HG03095 (cell line): ENCODE measurements at regions not wholly inside any gene's neighbourhood (a gene's known extent, or its start where the extent isn't known, plus 50 kb on each side); places are given as distances from the start of the nearest gene placed in this dataset.

ENCODE experiments used
- ATAC-seq: cut with Tn5 transposase; IDR thresholded peaks from one replicate; pipeline ENCODE4 v1.9.1; 2021; ENCODE audit warnings: moderate library complexity; ENCODE audit not compliant: unreplicated experiment

DNA sequence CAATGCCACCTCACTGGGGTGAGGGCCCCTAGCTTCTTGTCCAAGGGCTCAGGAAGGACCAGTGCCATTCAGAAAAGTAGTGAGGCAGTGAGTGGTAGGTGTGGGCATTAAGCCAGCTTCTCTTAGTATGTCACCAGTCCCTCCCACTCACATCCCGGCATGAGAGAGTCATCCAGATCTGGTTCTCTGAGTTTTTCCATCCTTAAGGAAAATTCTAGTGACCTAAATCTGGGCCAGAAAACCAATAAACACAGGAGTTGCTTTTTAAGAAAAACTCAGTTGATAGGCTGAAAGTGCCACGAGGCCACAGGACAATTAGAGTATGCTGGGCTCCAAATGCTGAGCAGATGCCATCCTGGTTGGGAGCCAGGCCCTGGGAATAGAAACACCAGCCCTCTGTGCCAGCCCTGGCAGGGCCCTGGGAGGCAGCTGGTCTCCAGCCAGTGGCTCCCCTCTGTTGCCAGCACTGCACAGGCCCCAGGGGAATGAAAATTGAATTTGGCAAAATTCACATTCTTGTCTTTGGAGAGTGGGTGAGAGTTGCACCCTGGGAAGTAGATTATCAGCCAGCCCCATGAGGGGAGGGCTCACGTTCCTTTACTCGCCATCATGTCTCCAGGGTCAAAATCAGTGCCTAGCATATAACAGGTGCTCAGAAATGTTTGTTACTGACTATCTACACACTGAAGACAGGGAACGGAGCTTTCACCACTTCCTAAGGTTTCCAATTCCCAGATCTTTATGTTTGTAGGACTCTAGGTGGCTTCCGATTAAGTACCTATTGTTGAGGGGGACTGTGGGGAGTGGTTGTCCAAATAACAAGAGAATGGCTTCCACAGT lies 52.8 kb downstream of the FAM43A start:
- ATAC-seq = no peak

DNA sequence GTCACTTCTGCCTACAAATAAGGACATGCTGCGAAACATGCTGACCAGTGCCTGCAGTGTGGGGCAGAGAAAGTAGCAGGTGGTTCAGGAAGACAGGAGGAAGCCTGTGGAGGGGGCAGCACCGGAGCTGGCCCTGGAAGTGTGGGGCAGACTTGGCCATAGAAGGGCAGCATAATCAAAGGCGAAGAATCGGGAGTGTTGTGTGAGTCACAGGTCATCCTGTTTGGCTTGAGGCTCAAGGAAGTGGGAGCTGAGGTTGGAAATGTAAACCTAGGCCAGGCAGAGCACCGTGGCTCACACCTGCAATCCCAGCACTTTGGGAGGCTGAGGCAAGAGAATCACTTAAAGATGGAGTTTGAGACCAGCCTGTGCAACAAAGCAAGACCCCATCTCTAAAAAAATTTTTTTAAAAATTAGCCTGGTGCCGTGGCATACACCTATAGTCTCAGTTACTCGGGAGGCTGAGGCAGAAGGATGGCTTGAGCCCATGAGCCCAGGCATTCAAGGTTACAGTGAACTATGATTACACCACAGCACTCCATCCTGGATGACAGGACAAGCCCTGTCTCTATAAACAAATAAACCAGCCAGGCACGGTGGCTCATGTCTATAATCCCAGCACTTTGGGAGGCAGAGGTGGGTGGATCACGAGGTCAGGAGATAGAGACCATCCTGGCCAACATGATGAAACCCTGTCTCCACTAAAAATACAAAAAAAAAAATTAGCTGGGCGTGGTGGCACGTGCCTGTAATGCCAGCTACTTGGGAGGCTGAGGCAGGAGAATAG lies 54.0 kb downstream of the FAM43A start:
- no peak for ATAC-seq

- ATAC-seq = no peak
Measured at GRCh38 chr3:194740859-194741491, 55.3 kb downstream of the FAM43A start.

- ATAC-seq = no peak
Measured at GRCh38 chr3:194741916-194742315, 56.2 kb downstream of the FAM43A start.

DNA sequence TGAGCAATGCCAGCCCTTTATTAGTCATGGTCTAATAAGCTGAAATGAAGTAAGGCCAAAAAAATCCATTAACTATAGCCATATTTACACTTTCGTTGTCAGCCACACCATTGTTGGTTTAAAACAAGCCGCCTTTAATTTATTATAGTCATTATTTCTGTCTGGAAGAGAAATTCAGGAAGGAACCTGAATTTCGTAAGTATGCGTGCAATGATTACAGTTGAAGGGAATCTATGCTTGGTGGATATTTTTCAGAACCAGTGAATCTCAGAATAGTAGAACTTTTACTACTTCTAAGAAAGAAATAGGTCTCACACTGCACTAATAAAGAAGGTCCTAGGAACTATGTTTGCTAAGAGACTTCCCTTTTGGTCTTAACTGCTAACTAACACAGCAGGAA lies 59.1 kb downstream of the FAM43A start:
- no peak for ATAC-seq

DNA sequence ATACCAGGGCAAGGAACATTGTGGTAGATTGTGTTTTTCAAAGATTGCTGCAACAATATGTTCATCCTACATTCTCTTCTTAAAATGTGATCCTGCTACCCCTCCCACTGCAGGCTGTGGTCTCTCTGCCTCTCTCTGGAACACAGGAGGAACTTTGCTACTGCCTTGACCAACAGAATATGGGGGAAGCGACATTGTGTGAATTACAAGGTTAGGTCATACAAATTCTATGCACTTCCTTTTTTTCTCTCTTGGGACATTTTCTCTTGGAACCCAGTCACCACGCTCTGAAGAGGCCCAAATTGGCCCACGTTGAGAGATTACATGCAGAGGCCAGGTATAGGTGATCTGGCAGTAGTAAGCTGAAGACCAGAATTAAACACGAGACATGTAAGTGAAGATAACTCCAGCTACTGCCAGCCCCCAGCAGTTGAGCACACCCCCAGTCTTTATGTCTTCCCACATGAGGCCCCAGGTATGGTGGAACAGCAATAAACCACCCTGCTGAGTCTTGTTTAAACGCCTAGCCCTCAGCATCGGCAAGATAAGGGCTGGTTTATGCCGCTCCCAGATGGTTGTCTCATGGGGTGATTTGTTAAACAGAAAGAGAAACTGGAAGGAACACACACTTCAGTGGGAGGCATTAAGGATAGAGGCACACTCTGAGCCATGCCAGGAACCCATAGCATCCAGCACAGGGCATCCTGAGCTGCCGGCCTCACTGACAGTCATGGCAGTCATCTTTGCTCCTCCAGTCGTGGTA lies 59.9 kb downstream of the FAM43A start:
- ATAC-seq = no peak

DNA sequence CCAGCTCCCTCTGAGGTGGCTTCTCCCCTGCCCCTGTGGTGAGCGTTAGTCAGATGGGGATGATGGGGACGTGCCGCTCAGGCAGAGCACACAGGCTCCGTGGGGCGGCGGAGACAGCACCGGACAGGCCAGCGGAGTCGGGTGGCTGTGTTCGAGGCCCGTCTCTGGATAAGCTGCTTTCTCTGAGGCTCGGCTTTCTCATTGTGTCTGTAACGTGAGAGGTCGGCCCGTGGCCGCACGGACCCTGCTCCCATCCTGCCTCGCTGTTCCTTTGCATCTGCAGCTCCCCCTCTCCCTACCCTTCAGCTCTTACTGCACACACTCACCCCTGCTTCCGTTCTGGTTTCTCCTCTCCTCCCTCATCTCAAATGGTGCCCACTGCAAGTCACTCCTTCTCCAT lies 62.5 kb downstream of the FAM43A start:
- ATAC-seq = no peak

- no peak for ATAC-seq
Measured at GRCh38 chr3:194749631-194750490, 64.2 kb downstream of the FAM43A start.

DNA sequence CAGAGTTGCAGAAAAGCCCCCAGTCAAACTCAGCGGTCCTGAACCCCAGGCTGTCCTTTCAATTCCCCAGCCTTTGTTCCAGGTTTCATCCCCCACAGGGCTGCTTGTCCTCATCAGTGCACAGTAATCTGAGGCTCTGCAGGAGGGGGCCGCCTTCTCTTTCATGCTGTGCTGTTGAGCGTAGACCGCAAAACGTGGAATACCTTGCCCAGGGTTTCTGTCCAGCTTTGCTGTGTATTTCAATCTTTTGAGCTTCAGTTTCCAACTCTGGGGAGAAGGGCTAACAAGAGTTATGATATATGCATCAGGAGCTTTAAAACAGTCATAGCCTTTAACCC lies 64.8 kb downstream of the FAM43A start:
- ATAC-seq = no peak

DNA sequence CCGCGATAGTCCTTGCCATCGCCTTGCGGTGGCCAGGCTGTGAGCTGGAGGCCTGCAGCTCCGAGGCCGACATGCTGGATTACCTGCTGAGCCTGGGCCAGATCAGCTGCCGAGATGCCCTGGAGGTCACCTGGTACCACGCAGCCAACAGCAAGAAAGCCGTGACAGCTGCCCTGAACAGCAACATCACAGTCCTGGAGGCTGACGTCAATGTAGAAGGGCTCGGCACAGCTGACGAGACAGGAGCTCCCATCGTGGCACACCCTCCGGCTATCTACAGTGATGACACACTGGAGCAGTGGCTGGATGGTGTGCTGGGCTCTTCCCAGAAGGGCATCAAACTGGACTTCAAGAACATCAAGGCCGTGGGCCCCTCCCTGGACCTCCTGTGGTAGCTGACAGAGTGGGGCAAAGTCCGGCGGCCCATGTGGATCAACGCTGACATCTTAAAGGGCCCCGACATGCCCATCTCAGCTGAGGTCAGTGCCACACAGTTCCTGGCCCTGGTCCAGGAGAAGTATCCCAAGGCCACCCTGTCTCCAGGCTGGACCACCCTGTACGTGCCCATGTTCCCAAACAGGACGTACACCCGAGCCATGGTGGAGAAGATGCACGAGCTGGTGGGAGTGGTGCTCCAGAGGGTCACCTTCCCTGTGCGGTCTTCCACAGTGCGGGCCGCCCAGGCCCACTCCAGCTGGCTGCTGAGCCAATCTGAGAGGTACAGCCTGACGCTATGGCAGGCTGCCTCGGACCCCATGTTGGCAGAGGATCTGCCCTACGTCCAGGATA lies 70.2 kb downstream of the FAM43A start:
- ATAC-seq = no peak

GRCh38 chr3:194756460-194756779 lies 70.7 kb downstream of the FAM43A start:
- ATAC-seq = no peak

DNA sequence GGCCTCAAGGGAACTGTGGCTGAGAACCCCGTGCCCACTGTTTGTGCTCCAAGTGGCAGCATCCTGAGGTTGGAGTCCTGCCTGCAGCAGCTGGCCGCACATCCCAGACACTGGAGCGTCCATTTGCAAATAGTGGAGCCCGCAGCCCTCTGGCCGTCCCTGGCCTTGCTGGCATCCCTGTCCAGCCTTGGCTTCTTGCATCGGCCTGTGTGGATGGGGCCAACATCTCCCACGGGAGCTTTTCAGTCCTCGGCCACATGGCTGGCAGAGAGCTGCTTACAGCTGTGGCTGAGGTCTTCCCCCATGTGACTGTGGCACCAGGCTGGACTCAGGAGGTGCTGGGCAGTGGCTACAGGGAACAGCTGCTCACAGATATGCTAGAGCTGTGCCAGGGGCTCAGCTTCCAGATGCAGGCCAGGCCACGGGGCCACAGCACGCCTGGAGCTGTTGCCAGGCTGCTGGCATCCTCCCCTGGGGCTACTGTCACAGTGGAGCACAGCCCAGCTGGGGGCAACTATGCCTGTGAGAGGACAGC lies 71.2 kb downstream of the FAM43A start:
- ATAC-seq = no peak

- no peak for ATAC-seq
Measured at GRCh38 chr3:194757647-194758061, 72.0 kb downstream of the FAM43A start.

GRCh38 chr3:194758716-194759115 lies 73.0 kb downstream of the FAM43A start:
- no peak for ATAC-seq

GRCh38 chr3:194760494-194761137 lies 74.9 kb downstream of the FAM43A start:
- ATAC-seq = no peak

DNA sequence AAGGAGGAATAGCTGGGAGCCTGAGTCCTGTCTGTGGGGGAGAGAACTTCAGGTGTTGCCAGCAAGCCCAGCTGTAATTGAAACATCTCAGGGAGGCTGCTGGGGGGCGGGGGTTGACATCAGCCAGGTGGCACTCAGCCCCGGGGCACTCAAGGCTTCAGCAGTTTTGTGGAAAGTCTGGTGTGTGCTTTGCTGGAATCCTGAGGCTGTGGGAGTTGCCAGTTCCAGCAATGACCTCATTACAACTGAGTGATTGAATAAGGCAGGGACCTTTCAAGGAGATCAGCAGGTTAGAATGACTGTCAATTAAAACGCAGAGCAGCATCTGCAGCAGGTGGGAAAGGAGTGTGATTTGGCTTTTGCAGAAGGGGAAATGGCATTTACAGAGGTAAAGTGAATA lies 75.7 kb downstream of the FAM43A start:
- ATAC-seq = no peak

DNA sequence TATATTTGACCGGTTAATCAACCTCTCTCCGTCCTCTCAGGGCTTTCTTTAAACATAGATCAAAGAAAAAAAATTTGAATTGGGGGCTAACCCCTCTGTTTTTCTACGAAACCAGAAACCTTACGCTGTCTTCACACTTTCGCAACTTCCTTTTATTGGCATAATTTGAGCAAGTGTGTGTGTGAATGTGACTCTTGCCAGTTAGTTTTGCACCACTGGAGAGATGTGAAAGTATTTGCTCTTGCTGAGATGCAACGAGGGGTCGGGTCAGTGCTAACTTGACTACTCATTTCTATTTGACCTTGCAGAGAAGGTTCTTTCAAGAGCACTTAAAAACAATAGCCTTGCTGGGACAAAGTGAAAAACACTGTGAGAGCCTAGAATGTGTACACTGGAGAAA lies 81.2 kb downstream of the FAM43A start:
- ATAC-seq = no peak

DNA sequence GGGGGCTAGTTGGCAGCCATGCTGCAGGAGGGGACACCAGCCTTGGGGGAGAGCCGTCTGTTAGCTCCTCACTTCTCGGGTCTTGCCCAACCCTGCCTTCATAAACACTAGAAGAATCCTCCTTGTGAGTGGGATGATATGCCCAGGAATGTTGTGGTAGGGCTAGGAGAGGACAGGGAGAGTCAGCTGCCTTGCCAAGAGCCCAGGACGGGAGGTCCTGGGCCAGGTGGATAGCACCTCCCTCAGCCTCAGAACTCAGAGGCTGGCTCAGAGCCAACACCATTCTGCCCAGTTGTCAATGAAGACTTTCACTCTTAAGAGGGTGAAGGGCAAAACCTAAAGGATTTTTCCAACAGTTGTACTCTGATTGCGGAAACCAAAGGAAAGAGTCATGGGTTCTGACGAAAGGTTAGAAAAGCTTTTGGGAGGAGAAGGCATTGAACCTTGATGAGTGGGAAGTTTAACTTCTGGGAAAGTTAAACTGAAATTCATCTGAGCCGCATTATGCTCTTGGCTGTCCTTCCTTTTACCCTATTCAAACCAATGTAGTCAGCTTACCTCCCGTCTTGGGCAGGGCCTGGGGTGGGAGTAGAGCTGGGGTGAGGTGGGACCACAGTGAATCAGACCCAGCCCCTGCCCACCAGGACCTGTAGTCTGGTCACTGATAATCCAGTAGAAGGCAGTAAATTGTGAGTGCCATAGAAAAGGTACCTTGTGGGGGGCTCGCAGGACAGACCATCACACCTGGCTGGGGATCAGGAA lies 81.9 kb downstream of the FAM43A start:
- ATAC-seq = no peak
